Activated CD8-positive, alpha-beta memory T cell treated with anti-CD3 and anti-CD28 coated beads for 24 hours (primary cell): ENCODE measurements at regions not wholly inside any gene's neighbourhood (a gene's known extent, or its start where the extent isn't known, plus 50 kb on each side); places are given as distances from the start of the nearest gene placed in this dataset.
A peak's percentile ranks its signal among the peaks of the same experiment; 100 is the strongest.

Experiments used
- DNase-seq: peaks from one replicate; pipeline ENCODE4 v3.0.0-alpha.2; 2020

DNA sequence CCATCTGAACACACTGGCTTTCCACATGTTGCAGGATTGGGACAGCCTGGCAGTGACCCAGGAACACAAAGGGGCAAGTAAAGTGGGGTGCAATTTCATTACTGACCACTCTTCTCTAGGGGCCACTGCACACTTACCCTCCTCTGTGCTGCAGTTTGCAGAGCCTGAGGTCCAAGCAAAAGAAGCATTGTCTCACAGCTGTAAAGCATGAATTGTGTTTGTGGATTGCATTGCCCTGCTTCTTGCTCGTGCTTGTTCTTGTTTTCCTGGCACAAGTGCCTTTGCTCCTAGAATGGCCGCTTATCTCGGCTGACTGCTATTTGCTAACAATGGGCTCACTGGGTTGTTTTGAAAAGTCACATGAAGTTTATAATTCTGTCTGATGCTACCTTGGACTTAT is 209.1 kb upstream of the JADE1 start:
- DNase-seq, result no peak

DNA sequence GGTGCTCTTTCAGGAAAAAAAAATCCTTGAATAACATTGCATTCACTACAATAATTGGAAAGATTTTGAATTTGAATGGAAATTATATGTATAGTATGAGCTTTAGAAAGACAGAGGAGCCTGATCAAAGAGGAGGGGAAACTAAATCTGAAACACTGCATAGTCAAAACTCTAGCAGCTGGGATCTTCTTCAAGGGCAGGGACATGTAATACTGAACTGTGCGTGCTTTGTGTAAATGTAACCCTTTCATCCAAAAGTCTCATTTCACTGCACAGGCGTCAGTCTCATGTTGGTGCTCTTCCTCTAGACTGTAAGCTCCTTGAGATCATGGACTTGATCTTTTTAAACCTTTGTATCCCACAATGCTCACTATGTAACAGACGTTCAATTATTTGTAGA is 212.0 kb upstream of the JADE1 start:
- DNase-seq, result no peak

GRCh38 chr4:128596853-128597252 is 212.6 kb upstream of the JADE1 start:
- no peak for DNase-seq

GRCh38 chr4:128596115-128596514 is 213.4 kb upstream of the JADE1 start:
- DNase-seq, result no peak

GRCh38 chr4:128591482-128591881 is 218.0 kb upstream of the JADE1 start:
- no peak for DNase-seq

DNA sequence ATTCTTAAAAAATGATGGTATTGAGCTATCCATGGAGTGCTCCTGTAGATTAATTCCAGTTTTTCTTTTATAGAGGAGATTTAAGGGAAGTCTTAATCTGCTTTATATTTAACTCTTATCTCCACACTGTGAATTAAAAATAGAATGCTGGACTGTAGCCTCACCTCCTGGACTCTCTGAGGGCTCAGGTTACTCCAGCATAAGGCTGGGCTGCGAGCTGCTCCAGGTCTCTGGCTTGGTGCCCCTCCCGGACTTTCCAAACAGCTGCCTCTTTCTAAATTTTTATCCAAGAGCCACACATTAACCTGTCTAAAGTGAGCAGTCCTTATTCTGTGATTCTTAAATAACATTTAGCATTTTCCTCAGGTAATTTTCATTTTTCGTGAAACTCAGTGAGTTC is 218.7 kb upstream of the JADE1 start:
- DNase-seq, result no peak

GRCh38 chr4:128590034-128590740 is 219.3 kb upstream of the JADE1 start:
- DNase-seq, result no peak

- DNase-seq, result no peak
Measured at GRCh38 chr4:128589384-128589965, 220.0 kb upstream of the JADE1 start.

DNA sequence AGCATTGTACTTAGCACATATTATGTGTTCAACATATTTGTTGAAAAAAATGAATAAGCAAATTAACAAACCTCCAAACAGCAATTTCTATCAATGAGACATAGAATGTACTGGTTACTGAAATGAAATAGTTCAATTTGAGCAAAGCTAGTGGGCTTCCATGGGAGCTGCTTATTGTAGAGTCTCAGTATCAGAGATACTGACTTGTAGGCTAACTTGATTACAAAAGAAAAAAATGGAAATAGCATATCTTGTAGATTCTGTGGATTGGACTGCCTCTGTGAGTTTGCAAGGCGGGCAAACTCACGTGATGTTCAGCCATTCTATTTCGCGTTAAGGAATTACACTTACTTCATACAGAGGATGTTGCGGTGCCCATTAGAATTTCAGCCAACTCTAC is 222.1 kb upstream of the JADE1 start:
- DNase-seq, result no peak

- no peak for DNase-seq
Measured at GRCh38 chr4:128583753-128584712, 225.5 kb upstream of the JADE1 start.

- no peak for DNase-seq
Measured at GRCh38 chr4:128582427-128582870, 227.1 kb upstream of the JADE1 start.

- no peak for DNase-seq
Measured at GRCh38 chr4:128579154-128579853, 230.2 kb upstream of the JADE1 start.

GRCh38 chr4:128574706-128575105 is 234.8 kb upstream of the JADE1 start:
- peak; percentile 73 for DNase-seq

DNA sequence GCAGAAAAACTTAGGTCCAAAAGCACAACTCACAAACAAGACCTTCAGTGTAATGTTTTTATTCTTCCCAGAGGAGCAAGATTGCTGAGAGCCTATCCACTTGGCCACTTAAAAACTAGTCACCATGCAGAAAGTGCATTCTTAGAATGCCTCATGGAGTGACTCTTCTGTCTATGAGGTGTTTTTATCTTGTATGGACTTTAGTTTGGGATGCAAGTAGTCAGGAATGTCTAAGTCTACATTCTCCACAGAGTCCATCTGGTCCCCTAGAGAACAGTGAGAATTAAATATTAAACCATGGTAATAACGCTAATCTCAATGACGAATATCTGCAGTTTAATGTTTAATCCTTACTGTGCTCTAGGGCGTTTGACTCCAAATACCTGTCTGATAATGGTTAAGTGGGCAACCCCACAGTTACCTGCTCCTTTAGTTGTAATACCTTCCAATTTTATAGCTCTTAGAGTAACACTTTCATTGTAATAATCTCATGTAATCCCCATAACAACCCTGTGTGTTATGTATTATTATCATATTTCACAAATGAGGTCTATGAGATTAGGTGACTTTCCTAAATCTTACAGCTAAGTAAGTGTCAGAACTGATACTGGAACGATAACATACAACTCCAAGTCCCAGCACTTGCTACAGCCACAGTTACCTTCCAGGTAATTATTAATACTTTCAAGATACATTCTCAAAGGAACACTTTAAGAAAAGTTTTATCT is 235.6 kb upstream of the JADE1 start:
- DNase-seq, result no peak

DNA sequence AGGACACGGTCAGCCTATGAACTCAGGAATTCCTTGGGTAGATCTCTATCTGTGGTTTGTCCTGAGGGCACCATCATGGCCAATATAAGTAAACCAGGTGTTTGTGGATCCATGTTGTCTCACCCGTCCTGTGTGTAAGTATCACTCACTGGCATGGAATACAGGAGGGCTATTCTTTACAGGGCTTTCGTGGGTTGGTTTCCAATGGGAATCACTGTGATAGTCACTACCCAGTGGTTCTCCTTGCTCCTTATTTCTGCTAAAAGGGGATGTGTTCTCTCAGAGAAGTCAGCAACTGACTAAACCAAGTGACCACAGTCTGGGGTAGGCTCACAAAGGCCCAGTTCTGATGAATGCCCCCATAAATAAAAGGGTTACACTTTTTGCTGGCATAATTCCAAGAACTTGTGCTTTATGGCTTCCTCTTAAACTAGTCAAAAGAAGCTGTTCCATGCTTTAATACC is 236.7 kb upstream of the JADE1 start:
- no peak for DNase-seq

GRCh38 chr4:128571747-128572146 is 237.8 kb upstream of the JADE1 start:
- no peak for DNase-seq

GRCh38 chr4:128570387-128570975 is 239.0 kb upstream of the JADE1 start:
- no peak for DNase-seq

DNA sequence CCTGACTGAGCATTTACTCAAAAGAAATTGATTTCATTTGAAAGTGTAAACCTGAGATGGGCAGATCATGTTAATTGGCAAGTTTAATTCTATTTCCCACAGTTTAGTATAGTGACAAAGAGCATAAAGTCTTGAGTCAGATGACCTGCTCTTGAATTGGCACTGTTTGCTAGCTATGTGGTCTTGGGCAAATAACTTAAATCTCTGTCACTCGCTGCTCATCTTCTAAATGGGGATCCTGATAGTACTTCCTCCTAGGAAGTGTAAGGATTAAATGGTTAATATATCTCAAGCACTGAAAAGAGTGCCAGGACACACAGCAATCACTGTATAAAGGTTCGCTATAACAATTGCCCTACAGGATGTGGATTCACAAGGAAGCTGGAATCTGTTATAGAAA is 242.8 kb upstream of the JADE1 start:
- no peak for DNase-seq

GRCh38 chr4:128565565-128566186 is 243.8 kb upstream of the JADE1 start:
- DNase-seq, result no peak

DNA sequence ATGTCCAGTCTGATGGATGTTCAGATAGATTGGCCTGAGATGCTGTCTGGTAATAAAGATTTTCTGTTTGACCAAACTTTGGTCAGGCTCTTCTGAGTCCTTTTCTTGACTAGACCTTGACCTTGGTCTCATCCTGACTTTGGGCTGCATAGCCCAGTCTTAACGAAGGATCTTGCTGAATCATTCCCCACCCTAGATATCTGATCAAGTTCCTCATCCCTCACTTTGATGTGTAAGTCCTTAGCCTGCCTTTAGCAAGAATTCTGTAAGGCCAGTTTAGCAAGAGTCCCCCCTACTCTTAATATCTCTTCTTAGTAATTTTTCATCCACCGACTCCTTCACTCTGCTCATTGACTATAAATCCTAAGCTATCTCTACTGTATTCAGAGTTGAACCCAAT is 244.4 kb upstream of the JADE1 start:
- no peak for DNase-seq

GRCh38 chr4:128564081-128564630 is 245.3 kb upstream of the JADE1 start:
- DNase-seq, result no peak
